H9 (cell line): ENCODE measurements at regions not wholly inside any gene's neighbourhood (a gene's known extent, or its start where the extent isn't known, plus 50 kb on each side); places are given as distances from the start of the nearest gene placed in this dataset.

Experiments used
- DNase-seq: peaks from one replicate; pipeline ENCODE4 v3.0.0-alpha.2; 2017
- H2AFZ ChIP-seq: one replicate; pipeline ENCODE4 v1.6.1; 2013; ENCODE audit warnings: mild to moderate bottlenecking, low read length, control low read depth, moderate library complexity
- H2AK5ac ChIP-seq: 2 replicates; pipeline ENCODE4 v1.6.1; 2013; ENCODE audit warnings: low read length, control low read depth, mixed read lengths; ENCODE audit not compliant: insufficient read length
- H2BK120ac ChIP-seq: one replicate; pipeline ENCODE4 v1.6.1; 2013; ENCODE audit warnings: low read depth, mild to moderate bottlenecking, low read length, control low read depth, inconsistent platforms; ENCODE audit not compliant: poor library complexity, severe bottlenecking
- H2BK12ac ChIP-seq: 2 replicates; pipeline ENCODE4 v1.6.1; 2013; ENCODE audit warnings: low read length, control low read depth, mixed read lengths, low read depth; ENCODE audit not compliant: insufficient read length
- H2BK15ac ChIP-seq: 2 replicates; pipeline ENCODE4 v1.6.1; 2013; ENCODE audit warnings: low read depth, low read length, control low read depth
- H2BK20ac ChIP-seq: one replicate; pipeline ENCODE4 v1.6.1; 2013; ENCODE audit warnings: low read depth, mild to moderate bottlenecking, low read length, control low read depth, inconsistent platforms; ENCODE audit not compliant: poor library complexity, severe bottlenecking
- H2BK5ac ChIP-seq: 2 replicates; pipeline ENCODE4 v1.6.1; 2013; ENCODE audit warnings: low read length, control low read depth, mixed read lengths; ENCODE audit not compliant: insufficient read length
- H3K14ac ChIP-seq: 2 replicates; pipeline ENCODE4 v1.6.1; 2013; ENCODE audit warnings: low read length, control low read depth; ENCODE audit not compliant: insufficient read depth
- H3K18ac ChIP-seq: 2 replicates; pipeline ENCODE4 v1.6.1; 2013; ENCODE audit warnings: low read depth, mild to moderate bottlenecking, mixed read lengths, low read length, control low read depth; ENCODE audit not compliant: insufficient read length
- H3K23ac ChIP-seq: 2 replicates; pipeline ENCODE4 v1.6.1; 2013; ENCODE audit warnings: low read length, control low read depth, mixed read lengths, low read depth; ENCODE audit not compliant: insufficient read length
- H3K23me2 ChIP-seq: 2 replicates; pipeline ENCODE4 v1.6.1; 2013; ENCODE audit warnings: low read depth, mild to moderate bottlenecking, mixed read lengths, low read length, control low read depth; ENCODE audit not compliant: insufficient read length, poor library complexity, severe bottlenecking
- H3K27ac ChIP-seq: 2 replicates; pipeline ENCODE4 v1.5.1; 2013; ENCODE audit warnings: low read length, control low read depth, mixed read lengths, low read depth; ENCODE audit not compliant: insufficient read length
- H3K27me3 ChIP-seq: 2 replicates; pipeline ENCODE4 v1.6.1; 2013; ENCODE audit warnings: low read length, control low read depth, inconsistent platforms; ENCODE audit not compliant: insufficient read depth
- H3K4ac ChIP-seq: 2 replicates; pipeline ENCODE4 v1.6.1; 2013; ENCODE audit warnings: low read depth, mild to moderate bottlenecking, control low read depth, inconsistent platforms, low read length, moderate library complexity
- H3K4me1 ChIP-seq: 2 replicates; pipeline ENCODE4 v1.6.1; 2013; ENCODE audit warnings: low read length, control low read depth, inconsistent platforms; ENCODE audit not compliant: insufficient read depth
- H3K4me2 ChIP-seq: 2 replicates; pipeline ENCODE4 v1.6.1; 2013; ENCODE audit warnings: low read length, control low read depth, mixed read lengths; ENCODE audit not compliant: insufficient read length, insufficient read depth
- H3K56ac ChIP-seq: 2 replicates; pipeline ENCODE4 v1.6.1; 2013; ENCODE audit warnings: low read depth, mild to moderate bottlenecking, mixed read lengths, low read length, control low read depth; ENCODE audit not compliant: insufficient read length
- H3K79me1 ChIP-seq: 2 replicates; pipeline ENCODE4 v1.6.1; 2013; ENCODE audit warnings: low read depth, mild to moderate bottlenecking, moderate library complexity, low read length, control low read depth, inconsistent platforms; ENCODE audit not compliant: insufficient read depth, poor library complexity, severe bottlenecking
- H3K79me2 ChIP-seq: 2 replicates; pipeline ENCODE4 v1.6.1; 2013; ENCODE audit warnings: low read length, control low read depth, inconsistent platforms; ENCODE audit not compliant: insufficient read depth
- H3K9ac ChIP-seq: 2 replicates; pipeline ENCODE4 v1.6.1; 2013; ENCODE audit warnings: low read length, control low read depth, mixed read lengths; ENCODE audit not compliant: insufficient read length; ENCODE audit errors: extremely low read depth
- H3K9me3 ChIP-seq: one replicate; pipeline ENCODE4 v1.6.1; 2013; ENCODE audit warnings: low read depth, low read length, inconsistent platforms; ENCODE audit not compliant: control insufficient read depth
- H3T11ph ChIP-seq: one replicate; pipeline ENCODE4 v1.6.1; 2013; ENCODE audit warnings: mild to moderate bottlenecking, low read length, control low read depth, inconsistent platforms
- H4K20me1 ChIP-seq: one replicate; pipeline ENCODE4 v1.6.1; 2013; ENCODE audit not compliant: control insufficient read depth, insufficient read length, insufficient read depth
- H4K5ac ChIP-seq: 2 replicates; pipeline ENCODE4 v1.6.1; 2013; ENCODE audit warnings: low read depth, mild to moderate bottlenecking, mixed read lengths, low read length, control low read depth; ENCODE audit not compliant: insufficient read length
- H4K8ac ChIP-seq: replicated peaks from 2 replicates; pipeline ENCODE4 v1.6.1; 2013; ENCODE audit warnings: low read length, control low read depth, mixed read lengths, low read depth; ENCODE audit not compliant: insufficient read length
- H4K91ac ChIP-seq: 2 replicates; pipeline ENCODE4 v1.6.1; 2013; ENCODE audit warnings: low read depth, mild to moderate bottlenecking, moderate library complexity, mixed read lengths, low read length, control low read depth; ENCODE audit not compliant: insufficient read length
- H3K27ac Mint-ChIP-seq, 3 experiments: 2 replicates in 2 of 3; 3 replicates in 1 of 3; pipeline ENCODE4 v1.8.0; 2020 to 2021; ENCODE audit warnings: mixed read lengths in 3 of 3, mild to moderate bottlenecking in 1 of 3, moderate library complexity in 1 of 3
- H3K27me3 Mint-ChIP-seq: 2 replicates; pipeline ENCODE4 v1.8.0; 2021; ENCODE audit warnings: low read depth, mild to moderate bottlenecking, moderate library complexity, mixed read lengths
- H3K36me3 Mint-ChIP-seq, 3 experiments: 2 replicates in 2 of 3; 3 replicates in 1 of 3; pipeline ENCODE4 v1.8.0; 2020 to 2021; ENCODE audit warnings: low read depth in 3 of 3, mixed read lengths in 3 of 3; ENCODE audit not compliant: insufficient read depth in 1 of 3
- H3K4me1 Mint-ChIP-seq, 2 experiments: 2 replicates each; pipeline ENCODE4 v1.8.0; 2020; ENCODE audit warnings: mixed read lengths in 2 of 2
- H3K4me3 Mint-ChIP-seq, 2 experiments: 2 replicates in 1 of 2; 3 replicates in 1 of 2; pipeline ENCODE4 v1.8.0; 2020 to 2021; ENCODE audit warnings: mild to moderate bottlenecking in 2 of 2, mixed read lengths in 2 of 2, moderate library complexity in 1 of 2
- H3K9me3 Mint-ChIP-seq, 2 experiments: 2 replicates in 1 of 2; 3 replicates in 1 of 2; pipeline ENCODE4 v1.8.0; 2020; ENCODE audit warnings: mild to moderate bottlenecking in 2 of 2, mixed read lengths in 2 of 2, moderate library complexity in 1 of 2
- WGBS: extraction: QIAGEN DNeasy Blood & Tissue Kit; methylation state at CpG from one replicate; pipeline ENCODE4 v1.1.7; 2013; ENCODE audit warnings: missing lambda C conversion rate, low lambda C conversion rate, mixed read lengths; ENCODE audit not compliant: insufficient read length; ENCODE audit errors: extremely low coverage; 5-methylcytosine and 5-hydroxymethylcytosine counted together
- TF ChIP-seq, protein P1 (sequence below): fragments of 200-600 bp; sonication (generic); conservative IDR thresholded peaks from 3 replicates; pipeline ENCODE4 v1.8.0; 2021; ENCODE audit warnings: antibody characterized with exemption, mild to moderate bottlenecking

DNA sequence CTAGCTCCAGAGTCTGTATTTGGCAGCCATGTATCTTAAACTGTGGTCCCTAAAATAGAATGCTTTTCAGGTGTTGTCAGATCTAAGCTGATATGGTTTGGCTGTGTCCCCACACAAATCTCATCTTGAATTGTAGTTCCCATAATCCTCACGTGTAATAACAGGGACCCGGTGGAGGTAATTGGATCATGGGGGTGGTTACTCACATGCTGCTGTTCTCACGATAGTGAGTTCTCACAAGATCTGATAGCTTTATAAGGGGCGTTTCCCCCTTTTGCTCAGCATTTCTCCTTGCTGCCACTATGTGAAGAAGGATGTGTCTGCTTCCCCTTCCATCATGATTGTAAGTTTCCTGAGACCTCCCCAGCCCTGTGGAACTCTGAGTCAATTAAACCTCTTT, 199.9 kb upstream of the ISX start:
- Histone ChIP-seq H2BK15ac (no peak overlapping the region), H3K23me2 (no peaks in the 10 kb centered on the region), H3K79me1 (no peaks in the 10 kb centered on the region), H3K27ac (no peak overlapping the region), H3K9me3 (no peaks in the 10 kb centered on the region), H3T11ph (no peak overlapping the region), H3K79me2 (no peaks in the 10 kb centered on the region), H2AK5ac (no peak overlapping the region), H4K5ac (no peak overlapping the region), H3K14ac (no peak overlapping the region), H2BK5ac (no peak overlapping the region), H2BK12ac (no peak overlapping the region), H3K56ac (no peak overlapping the region), H2BK20ac (no peak overlapping the region), H3K23ac (no peak overlapping the region), H4K8ac (no peak overlapping the region), H3K4me1 (no peaks in the 10 kb centered on the region), H4K91ac (no peak overlapping the region), H2AFZ (no peak overlapping the region), H2BK120ac (no peak overlapping the region), H3K18ac (no peak overlapping the region), H3K4me2 (no peak overlapping the region), H4K20me1 (no peaks in the 10 kb centered on the region), H3K4ac (no peak overlapping the region), H3K9ac (no peak overlapping the region), H3K27me3 (no peaks in the 10 kb centered on the region)
- peaks cover 0 to 2% of the 10 kb centered on the region in 2 experiments; a peak in 1 of 4 replicates for H3K4me1 Mint-ChIP-seq
- no peak overlapping the region for H3K27ac Mint-ChIP-seq
- H3K9me3 Mint-ChIP-seq, result no peaks in the 10 kb centered on the region
- H3K4me3 Mint-ChIP-seq, result no peak overlapping the region
- peaks cover 4% of the 10 kb centered on the region for H3K27me3 Mint-ChIP-seq
- WGBS, result no CpG with 5 or more reads among the region's 4 CpGs
- TF ChIP-seq, protein P1, sequence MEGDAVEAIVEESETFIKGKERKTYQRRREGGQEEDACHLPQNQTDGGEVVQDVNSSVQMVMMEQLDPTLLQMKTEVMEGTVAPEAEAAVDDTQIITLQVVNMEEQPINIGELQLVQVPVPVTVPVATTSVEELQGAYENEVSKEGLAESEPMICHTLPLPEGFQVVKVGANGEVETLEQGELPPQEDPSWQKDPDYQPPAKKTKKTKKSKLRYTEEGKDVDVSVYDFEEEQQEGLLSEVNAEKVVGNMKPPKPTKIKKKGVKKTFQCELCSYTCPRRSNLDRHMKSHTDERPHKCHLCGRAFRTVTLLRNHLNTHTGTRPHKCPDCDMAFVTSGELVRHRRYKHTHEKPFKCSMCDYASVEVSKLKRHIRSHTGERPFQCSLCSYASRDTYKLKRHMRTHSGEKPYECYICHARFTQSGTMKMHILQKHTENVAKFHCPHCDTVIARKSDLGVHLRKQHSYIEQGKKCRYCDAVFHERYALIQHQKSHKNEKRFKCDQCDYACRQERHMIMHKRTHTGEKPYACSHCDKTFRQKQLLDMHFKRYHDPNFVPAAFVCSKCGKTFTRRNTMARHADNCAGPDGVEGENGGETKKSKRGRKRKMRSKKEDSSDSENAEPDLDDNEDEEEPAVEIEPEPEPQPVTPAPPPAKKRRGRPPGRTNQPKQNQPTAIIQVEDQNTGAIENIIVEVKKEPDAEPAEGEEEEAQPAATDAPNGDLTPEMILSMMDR, result no peak
- no peaks in the 10 kb centered on the region for H3K36me3 Mint-ChIP-seq
- no peak for DNase-seq
